ENCODE measurements at regions not wholly inside any gene's neighbourhood (a gene's known extent, or its start where the extent isn't known, plus 50 kb on each side); places are given as distances from the start of the nearest gene placed in this dataset.

DNA sequence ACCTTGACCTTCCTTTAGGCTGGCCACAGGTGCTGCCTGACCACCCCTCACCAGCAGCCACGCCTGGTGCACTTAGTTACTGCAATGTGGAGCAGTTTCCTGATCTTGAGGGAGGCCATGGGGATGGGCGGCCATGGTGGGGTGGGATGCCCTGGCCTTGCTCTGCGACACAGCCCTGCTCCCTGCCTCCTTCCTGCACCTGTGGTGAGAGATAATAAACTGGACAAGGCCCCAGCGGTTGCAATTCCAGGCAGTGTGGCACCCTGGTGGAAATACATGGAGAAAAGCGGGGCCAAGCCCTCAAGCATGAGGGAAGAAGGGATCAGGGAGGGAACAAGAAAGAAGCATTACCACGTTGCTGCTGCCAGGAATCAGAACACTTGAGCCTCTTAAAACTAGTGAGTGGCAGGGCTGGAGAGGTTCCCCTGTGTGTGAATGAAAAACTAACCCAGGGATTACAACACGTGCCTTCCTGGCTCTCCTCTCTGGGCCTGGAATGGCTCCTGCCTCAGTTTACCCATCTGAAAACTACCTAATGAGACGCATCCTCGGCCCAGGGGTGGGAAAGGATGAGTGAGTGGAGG, 213.2 kb downstream of the LY86 start:
- TF ChIP-seq ARNTL (CRISPR knock-in tag; IDR thresholded peaks at IDR 0.05; ENCODE audit: borderline replicate concordance, low read depth): no peak
- TF ChIP-seq ESRRG (CRISPR knock-in tag; IDR thresholded peaks at IDR 0.05): no peak
- no peak for TF ChIP-seq ISL1 (CRISPR knock-in tag; IDR thresholded peaks at IDR 0.05)
- no peak for TF ChIP-seq SNAI2 (CRISPR knock-in tag; IDR thresholded peaks at IDR 0.05)
- TF ChIP-seq, protein P1, sequence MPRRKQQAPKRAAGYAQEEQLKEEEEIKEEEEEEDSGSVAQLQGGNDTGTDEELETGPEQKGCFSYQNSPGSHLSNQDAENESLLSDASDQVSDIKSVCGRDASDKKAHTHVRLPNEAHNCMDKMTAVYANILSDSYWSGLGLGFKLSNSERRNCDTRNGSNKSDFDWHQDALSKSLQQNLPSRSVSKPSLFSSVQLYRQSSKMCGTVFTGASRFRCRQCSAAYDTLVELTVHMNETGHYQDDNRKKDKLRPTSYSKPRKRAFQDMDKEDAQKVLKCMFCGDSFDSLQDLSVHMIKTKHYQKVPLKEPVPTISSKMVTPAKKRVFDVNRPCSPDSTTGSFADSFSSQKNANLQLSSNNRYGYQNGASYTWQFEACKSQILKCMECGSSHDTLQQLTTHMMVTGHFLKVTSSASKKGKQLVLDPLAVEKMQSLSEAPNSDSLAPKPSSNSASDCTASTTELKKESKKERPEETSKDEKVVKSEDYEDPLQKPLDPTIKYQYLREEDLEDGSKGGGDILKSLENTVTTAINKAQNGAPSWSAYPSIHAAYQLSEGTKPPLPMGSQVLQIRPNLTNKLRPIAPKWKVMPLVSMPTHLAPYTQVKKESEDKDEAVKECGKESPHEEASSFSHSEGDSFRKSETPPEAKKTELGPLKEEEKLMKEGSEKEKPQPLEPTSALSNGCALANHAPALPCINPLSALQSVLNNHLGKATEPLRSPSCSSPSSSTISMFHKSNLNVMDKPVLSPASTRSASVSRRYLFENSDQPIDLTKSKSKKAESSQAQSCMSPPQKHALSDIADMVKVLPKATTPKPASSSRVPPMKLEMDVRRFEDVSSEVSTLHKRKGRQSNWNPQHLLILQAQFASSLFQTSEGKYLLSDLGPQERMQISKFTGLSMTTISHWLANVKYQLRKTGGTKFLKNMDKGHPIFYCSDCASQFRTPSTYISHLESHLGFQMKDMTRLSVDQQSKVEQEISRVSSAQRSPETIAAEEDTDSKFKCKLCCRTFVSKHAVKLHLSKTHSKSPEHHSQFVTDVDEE (CRISPR knock-in tag; IDR thresholded peaks at IDR 0.05): no peak
- TF ChIP-seq PPARA (CRISPR knock-in tag; IDR thresholded peaks at IDR 0.05; ENCODE audit: borderline replicate concordance): no peak
- TF ChIP-seq, protein P2, sequence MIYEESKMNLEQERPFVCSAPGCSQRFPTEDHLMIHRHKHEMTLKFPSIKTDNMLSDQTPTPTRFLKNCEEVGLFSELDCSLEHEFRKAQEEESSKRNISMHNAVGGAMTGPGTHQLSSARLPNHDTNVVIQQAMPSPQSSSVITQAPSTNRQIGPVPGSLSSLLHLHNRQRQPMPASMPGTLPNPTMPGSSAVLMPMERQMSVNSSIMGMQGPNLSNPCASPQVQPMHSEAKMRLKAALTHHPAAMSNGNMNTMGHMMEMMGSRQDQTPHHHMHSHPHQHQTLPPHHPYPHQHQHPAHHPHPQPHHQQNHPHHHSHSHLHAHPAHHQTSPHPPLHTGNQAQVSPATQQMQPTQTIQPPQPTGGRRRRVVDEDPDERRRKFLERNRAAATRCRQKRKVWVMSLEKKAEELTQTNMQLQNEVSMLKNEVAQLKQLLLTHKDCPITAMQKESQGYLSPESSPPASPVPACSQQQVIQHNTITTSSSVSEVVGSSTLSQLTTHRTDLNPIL (CRISPR knock-in tag; IDR thresholded peaks at IDR 0.05; ENCODE audit: low read depth): no peak
- no peak for TF ChIP-seq RARB (CRISPR knock-in tag; IDR thresholded peaks at IDR 0.05)

All from SK-N-SH treated with all-trans-retinoic acid at 6 μM for 48 hours (cell line).